ENCODE measurements at regions not wholly inside any gene's neighbourhood (a gene's known extent, or its start where the extent isn't known, plus 50 kb on each side); places are given as distances from the start of the nearest gene placed in this dataset.

DNA sequence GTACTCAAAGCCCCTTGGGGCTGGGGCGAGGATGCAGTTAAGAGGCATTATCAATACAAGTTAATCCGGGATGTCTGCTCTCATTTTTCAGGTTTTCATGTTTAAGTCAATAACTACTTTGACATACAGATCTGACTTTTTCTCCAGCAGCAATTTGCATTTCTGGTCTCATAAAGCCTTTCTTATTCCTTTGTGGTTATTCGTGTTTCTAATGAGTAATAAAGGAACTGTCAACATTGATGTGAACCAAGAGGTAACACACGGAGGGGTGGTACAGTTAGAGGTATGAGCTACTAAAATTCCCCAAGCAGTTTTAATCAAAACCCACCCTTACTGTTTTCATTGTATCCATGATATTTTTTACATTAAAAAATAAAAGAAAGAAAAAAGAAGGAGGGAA lies 138.0 kb upstream of the NFIB start:
- peaks cover 0 to 7% of the 10 kb centered on the region in 2 experiments; a peak in 2 of 4 replicates for H3K4me1 ChIP-seq (ENCODE audit: control insufficient read depth in 1 of 2, insufficient read depth in 2 of 2, low read depth in 1 of 2, low read length in 1 of 2)
- peaks cover 3% of the 10 kb centered on the region; the same call in 1 of the 2 replicates for H3K9me3 ChIP-seq
- H3K4me2 ChIP-seq = no peak overlapping the region
- WGBS (ENCODE audit: low lambda C conversion rate) = 36% methylated on average over 4 of the region's 4 CpGs
- no peak overlapping the region for H2AFZ ChIP-seq (ENCODE audit: low read depth)
- H3K79me2 ChIP-seq (ENCODE audit: insufficient read depth) = no peaks in the 10 kb centered on the region
- ChIA-PET CTCF (interaction anchor here (0.7 kb wide), 1 partner anchor 119 kb away, joined by 3 read pairs; no protein-coding TSS in a partner anchor), POLR2A (no interaction called here)
- H3K27ac ChIP-seq (ENCODE audit: low read depth in 2 of 2, low read length in 1 of 2) = no peak overlapping the region
- H4K20me1 ChIP-seq (ENCODE audit: insufficient read depth) = no peaks in the 10 kb centered on the region
- no peaks in the 10 kb centered on the region for H3K9me2 ChIP-seq
- no peaks in the 10 kb centered on the region for H3K36me3 ChIP-seq (replicated peaks in 1 of 2; ENCODE audit: control insufficient read depth in 1 of 2, insufficient read depth in 2 of 2, low read length in 1 of 2)
- no peak overlapping the region for H3K9ac ChIP-seq
- no peaks in the 10 kb centered on the region; the same call in 1 of the 2 replicates for H3K27me3 ChIP-seq (ENCODE audit: insufficient read depth)
- TF ChIP-seq FOSL2 (IDR thresholded peaks at IDR 0.05; ENCODE audit: borderline replicate concordance, low read depth) (no peak), TEAD4 (IDR thresholded peaks at IDR 0.05; ENCODE audit: borderline replicate concordance, insufficient read depth) (no peak), NRF1 (IDR thresholded peaks at IDR 0.05; ENCODE audit: low read depth, low read length) (no peak), RXRA (IDR thresholded peaks at IDR 0.05; ENCODE audit: borderline replicate concordance, low read depth) (no peak), PBX3 (IDR thresholded peaks at IDR 0.05) (no peak), MXI1 (IDR thresholded peaks at IDR 0.05; ENCODE audit: low read depth, low read length) (no peak), EZH2phosphoT487 (IDR thresholded peaks at IDR 0.05; ENCODE audit: borderline replicate concordance, low read depth) (no peak), CHD2 (IDR thresholded peaks at IDR 0.05; ENCODE audit: low read length, partially characterized antibody) (no peak), TCF12 (IDR thresholded peaks at IDR 0.05) (no peak), MEF2A (IDR thresholded peaks at IDR 0.05; ENCODE audit: borderline replicate concordance, low read depth) (no peak), NFIC (IDR thresholded peaks at IDR 0.05; ENCODE audit: borderline replicate concordance) (no peak), MAX (IDR thresholded peaks at IDR 0.05; ENCODE audit: low read depth) (no peak), EP300 (IDR thresholded peaks at IDR 0.05; ENCODE audit: borderline replicate concordance in 1 of 2, low read depth in 1 of 2, low read length in 1 of 2) (no peak), RAD21 (IDR thresholded peaks at IDR 0.05; ENCODE audit: low read length) (no peak)
- DNase-seq = no peak
- H3K4me3 ChIP-seq (ENCODE audit: low read depth in 2 of 2, low read length in 1 of 2) = no peak overlapping the region
- H3F3A ChIP-seq (replicated peaks; ENCODE audit: insufficient read depth) = no peaks in the 10 kb centered on the region

DNA sequence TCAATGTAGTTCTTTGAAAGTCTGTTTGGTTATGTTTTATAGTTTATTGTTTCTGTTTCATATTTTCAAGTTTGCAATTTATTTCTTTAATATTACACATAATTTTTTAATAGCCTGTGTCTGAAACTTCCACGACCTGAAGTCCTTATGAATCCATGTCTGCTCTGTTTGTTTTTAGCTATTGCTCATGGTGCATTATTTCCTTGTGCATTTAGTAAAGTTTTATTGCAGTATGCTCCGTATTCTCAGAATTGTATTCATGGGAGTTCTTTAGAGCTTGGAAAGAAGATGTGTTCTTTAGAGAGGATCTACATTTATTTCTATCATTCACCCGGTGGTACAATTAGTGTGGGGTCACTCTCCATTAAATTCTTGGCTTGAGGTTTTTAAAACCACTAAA lies 133.2 kb upstream of the NFIB start:
- Histone ChIP-seq H3K27me3 (ENCODE audit: insufficient read depth) (no peaks in the 10 kb centered on the region), H3K9ac (no peak overlapping the region), H3K9me2 (no peaks in the 10 kb centered on the region), H3F3A (replicated peaks; ENCODE audit: insufficient read depth) (no peaks in the 10 kb centered on the region), H3K79me2 (ENCODE audit: insufficient read depth) (no peaks in the 10 kb centered on the region), H3K4me2 (no peak overlapping the region), H3K27ac (ENCODE audit: low read depth in 2 of 2, low read length in 1 of 2) (no peak overlapping the region), H3K4me1 (ENCODE audit: control insufficient read depth in 1 of 2, insufficient read depth in 2 of 2, low read depth in 1 of 2, low read length in 1 of 2) (no peaks in the 10 kb centered on the region), H3K36me3 (replicated peaks in 1 of 2; ENCODE audit: control insufficient read depth in 1 of 2, insufficient read depth in 2 of 2, low read length in 1 of 2) (no peaks in the 10 kb centered on the region), H3K4me3 (ENCODE audit: low read depth in 2 of 2, low read length in 1 of 2) (no peak overlapping the region), H3K9me3 (peaks cover 5% of the 10 kb centered on the region; the same call in 1 of the 2 replicates), H2AFZ (ENCODE audit: low read depth) (no peak overlapping the region), H4K20me1 (ENCODE audit: insufficient read depth) (no peaks in the 10 kb centered on the region)
- WGBS (ENCODE audit: low lambda C conversion rate) = 45% methylated on average over 3 of the region's 3 CpGs
- ChIA-PET CTCF (no interaction called here), POLR2A (no interaction called here)
- TF ChIP-seq IRF3 (IDR thresholded peaks at IDR 0.05; ENCODE audit: low read depth, low read length) = no peak
- no peak for TF ChIP-seq ELF1 (IDR thresholded peaks at IDR 0.05)
- TF ChIP-seq PBX3 (IDR thresholded peaks at IDR 0.05) = no peak
- TF ChIP-seq SIN3A (IDR thresholded peaks at IDR 0.05; ENCODE audit: borderline replicate concordance, low read depth, low read length) = no peak
- DNase-seq = no peak
